ENCODE measurements at regions not wholly inside any gene's neighbourhood (a gene's known extent, or its start where the extent isn't known, plus 50 kb on each side); places are given as distances from the start of the nearest gene placed in this dataset.

DNA sequence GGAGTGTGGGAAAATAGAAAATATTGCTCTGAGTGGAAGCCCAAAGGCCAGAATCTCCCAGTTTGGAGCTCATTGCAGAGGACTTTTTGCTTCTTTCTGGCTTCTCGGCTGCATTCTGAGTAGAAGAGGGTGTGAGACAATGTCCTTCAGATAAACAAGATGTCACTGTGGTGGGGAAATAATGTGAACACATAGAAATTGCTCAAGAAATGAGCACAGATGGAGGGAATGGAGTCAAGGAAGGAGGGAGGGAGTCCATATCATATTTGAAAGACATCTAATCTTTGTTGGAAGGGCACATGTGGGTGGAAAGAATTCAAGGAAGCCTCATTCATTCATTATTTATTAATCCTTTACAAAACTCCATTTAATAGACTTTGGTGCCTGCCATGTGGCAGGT lies 145.3 kb downstream of the FAM43A start:
- H3K4me3 ChIP-seq (ENCODE audit: low read depth, low read length): no peak overlapping the region
- DNase-seq (ENCODE audit: low read depth): no peak
- TF ChIP-seq, protein P1, sequence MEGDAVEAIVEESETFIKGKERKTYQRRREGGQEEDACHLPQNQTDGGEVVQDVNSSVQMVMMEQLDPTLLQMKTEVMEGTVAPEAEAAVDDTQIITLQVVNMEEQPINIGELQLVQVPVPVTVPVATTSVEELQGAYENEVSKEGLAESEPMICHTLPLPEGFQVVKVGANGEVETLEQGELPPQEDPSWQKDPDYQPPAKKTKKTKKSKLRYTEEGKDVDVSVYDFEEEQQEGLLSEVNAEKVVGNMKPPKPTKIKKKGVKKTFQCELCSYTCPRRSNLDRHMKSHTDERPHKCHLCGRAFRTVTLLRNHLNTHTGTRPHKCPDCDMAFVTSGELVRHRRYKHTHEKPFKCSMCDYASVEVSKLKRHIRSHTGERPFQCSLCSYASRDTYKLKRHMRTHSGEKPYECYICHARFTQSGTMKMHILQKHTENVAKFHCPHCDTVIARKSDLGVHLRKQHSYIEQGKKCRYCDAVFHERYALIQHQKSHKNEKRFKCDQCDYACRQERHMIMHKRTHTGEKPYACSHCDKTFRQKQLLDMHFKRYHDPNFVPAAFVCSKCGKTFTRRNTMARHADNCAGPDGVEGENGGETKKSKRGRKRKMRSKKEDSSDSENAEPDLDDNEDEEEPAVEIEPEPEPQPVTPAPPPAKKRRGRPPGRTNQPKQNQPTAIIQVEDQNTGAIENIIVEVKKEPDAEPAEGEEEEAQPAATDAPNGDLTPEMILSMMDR (IDR thresholded peaks at IDR 0.05; ENCODE audit: insufficient read depth, low read depth, low read length, missing control alignments): no peak

DNA sequence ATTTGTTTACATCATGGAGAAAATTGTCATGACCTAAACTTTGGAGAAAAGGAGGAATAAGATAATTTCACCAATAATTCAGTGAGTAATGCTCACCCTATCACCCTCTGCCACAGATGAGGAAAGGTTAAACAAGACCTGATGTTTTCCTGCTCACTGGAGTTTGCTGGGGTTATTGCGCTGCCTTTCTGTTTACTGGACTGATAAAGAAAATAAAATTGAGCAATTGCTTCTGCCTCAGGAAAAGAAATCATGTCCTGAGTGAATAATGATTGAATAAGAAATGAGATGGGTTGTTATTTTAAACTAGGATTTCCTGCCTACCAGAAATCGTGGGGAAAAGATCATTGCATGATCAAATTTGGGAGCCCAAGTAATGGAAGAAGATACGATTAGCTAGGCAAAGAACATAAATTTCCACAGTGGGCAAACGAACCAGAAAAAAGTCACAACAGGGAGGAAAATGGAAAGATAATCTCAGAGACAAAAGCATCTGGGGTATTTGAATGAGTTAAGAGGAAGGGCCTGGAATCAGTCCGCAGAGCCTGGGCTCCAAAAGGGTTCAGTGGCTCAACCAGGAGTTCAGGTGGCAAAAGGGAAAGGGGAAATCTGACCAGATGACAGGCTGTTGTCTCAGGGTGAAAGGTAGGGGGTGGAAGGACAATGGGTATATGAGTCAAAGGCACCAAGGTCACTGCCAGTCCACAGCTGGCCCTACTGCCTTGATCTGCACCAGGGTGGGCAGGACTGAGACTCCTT lies 146.8 kb downstream of the FAM43A start:
- DNase-seq (ENCODE audit: low read depth): no peak
- no peak overlapping the region for H3K4me3 ChIP-seq (ENCODE audit: low read depth, low read length)
- TF ChIP-seq, protein P1 (IDR thresholded peaks at IDR 0.05; ENCODE audit: insufficient read depth, low read depth, low read length, missing control alignments): no peak

DNA sequence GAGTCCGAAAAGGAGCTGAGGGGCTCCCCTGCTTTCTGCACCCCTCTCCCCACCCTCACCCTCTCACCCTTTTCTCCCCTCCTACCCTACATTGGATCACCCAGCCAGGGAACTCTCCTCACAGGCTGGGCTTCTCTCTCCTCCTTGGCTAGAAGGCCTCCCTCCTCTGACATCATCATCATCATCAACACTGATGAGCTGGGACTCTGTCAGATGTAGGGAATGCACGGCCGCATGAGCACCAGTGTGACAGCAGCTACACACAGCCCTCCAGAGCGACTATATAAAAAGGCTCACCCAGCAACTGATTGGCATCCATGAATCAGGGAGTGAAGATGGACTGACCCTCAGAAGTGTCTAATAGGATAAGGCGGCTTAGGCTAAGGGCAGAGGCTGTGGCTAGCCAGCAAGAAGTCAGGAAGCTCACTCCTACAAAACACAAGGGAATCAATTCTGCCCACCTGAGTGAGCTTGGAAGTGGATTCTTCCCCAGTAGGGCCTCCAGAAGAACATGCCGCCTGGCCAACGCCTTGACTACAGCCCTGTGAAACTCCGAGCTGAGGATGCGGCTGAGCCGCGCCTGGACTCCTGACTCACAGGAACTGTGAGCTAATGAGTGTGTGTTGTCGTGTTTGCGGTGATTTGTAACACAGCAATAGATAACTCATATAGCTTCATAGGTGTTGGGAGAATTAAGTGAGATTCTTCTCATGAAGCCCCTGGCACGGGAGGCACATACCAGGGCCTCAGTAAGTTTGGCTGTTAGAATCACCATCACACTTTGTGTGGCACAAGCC lies 147.6 kb downstream of the FAM43A start:
- no peak overlapping the region for H3K4me3 ChIP-seq (ENCODE audit: low read depth, low read length)
- no peak for DNase-seq (ENCODE audit: low read depth)
- TF ChIP-seq, protein P1 (IDR thresholded peaks at IDR 0.05; ENCODE audit: insufficient read depth, low read depth, low read length, missing control alignments): no peak

DNA sequence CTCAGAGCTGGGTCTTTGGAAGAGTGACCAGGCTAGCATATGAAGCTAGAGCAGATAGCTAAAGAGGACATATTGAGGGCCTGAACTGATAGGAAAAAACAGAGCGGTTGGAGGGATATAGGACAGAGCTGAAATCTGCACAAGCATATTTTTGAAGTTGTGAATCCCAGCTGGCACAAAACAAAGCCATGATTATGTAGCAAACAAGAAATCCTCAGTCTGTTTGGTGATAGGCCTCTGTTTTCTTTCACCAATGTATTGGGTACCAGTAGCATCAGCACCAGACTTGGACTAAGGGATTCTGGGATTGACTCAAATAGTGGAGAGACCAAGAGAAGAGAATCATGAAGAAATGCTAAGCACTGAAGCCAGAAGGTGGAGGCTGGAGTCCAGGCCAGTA lies 151.0 kb downstream of the FAM43A start:
- DNase-seq (ENCODE audit: low read depth): no peak
- no peak overlapping the region for H3K4me3 ChIP-seq (ENCODE audit: low read depth, low read length)
- TF ChIP-seq, protein P1 (IDR thresholded peaks at IDR 0.05; ENCODE audit: insufficient read depth, low read depth, low read length, missing control alignments): no peak

DNA sequence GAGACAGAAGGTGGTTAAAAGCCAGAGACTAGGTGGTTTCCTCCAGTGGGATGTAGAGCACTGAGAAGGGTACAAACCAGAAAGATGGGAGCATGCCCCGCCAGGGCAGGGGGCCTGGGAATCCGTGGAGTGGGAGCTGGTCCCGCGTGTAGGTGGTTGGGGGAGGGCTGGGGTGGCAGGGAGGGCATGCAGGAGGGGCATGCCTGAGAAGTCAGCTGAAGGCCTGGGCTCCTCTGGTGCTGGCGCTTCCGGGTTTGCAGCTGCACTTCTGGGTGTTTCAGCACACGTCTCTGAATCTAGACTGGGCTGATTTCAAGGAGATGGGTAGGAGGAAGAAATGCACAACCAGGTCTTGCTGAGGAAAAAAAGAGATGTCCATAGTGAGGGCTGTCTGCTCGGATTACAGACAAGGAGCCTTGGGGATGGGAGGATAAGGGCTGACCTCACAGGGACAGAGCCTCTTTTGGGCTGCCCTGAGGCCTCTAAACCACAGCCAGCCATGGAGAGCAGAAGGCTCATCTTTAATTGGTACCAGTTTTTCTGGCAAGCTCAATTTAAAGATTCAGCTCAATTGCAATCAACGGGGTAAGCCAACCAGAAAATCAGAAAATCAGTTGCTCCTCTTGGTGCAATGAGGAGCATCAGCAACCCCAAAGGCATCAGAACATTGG lies 151.9 kb downstream of the FAM43A start:
- DNase-seq (ENCODE audit: low read depth): no peak
- TF ChIP-seq, protein P1 (IDR thresholded peaks at IDR 0.05; ENCODE audit: insufficient read depth, low read depth, low read length, missing control alignments): no peak

DNA sequence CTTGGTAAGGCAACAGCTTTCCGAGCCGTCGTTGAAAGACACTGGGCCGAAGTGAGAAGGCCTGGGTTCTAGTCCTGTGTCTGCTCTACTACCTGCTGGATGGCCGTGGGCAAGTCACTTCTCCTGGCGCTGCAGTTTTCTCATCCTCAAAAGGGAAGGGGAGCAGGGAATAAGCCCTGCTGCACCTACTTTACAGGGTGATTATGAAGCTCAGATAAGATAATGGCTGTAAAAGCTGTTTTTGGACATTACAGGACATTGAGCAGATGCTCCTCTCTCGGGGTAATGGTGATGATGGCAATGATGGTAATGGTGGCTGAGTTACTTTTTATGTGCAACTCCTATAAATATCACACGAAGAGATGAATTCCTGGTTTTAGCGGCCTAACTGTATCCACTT lies 152.6 kb downstream of the FAM43A start:
- TF ChIP-seq, protein P1 (IDR thresholded peaks at IDR 0.05; ENCODE audit: insufficient read depth, low read depth, low read length, missing control alignments): no peak
- no peak overlapping the region for H3K4me3 ChIP-seq (ENCODE audit: low read depth, low read length)
- no peak for DNase-seq (ENCODE audit: low read depth)

More for the DNA sequence above, 151.9 kb downstream of the FAM43A start:
- no peak overlapping the region for H3K4me3 ChIP-seq (ENCODE audit: low read depth, low read length)
